ENCODE measurements at regions not wholly inside any gene's neighbourhood (a gene's known extent, or its start where the extent isn't known, plus 50 kb on each side); places are given as distances from the start of the nearest gene placed in this dataset.

GRCh38 chr3:18723206-18723810 lies 298.2 kb upstream of the SATB1 start:
- TF ChIP-seq TAF1 (conservative IDR thresholded peaks at IDR 0.05), result no peak
- TF ChIP-seq, protein P1, sequence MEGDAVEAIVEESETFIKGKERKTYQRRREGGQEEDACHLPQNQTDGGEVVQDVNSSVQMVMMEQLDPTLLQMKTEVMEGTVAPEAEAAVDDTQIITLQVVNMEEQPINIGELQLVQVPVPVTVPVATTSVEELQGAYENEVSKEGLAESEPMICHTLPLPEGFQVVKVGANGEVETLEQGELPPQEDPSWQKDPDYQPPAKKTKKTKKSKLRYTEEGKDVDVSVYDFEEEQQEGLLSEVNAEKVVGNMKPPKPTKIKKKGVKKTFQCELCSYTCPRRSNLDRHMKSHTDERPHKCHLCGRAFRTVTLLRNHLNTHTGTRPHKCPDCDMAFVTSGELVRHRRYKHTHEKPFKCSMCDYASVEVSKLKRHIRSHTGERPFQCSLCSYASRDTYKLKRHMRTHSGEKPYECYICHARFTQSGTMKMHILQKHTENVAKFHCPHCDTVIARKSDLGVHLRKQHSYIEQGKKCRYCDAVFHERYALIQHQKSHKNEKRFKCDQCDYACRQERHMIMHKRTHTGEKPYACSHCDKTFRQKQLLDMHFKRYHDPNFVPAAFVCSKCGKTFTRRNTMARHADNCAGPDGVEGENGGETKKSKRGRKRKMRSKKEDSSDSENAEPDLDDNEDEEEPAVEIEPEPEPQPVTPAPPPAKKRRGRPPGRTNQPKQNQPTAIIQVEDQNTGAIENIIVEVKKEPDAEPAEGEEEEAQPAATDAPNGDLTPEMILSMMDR (IDR thresholded peaks at IDR 0.05; ENCODE audit: low read depth, low read length, missing input control), result no peak
- TF ChIP-seq YY1 (IDR thresholded peaks at IDR 0.05), result no peak
- TF ChIP-seq ZBTB33 (IDR thresholded peaks at IDR 0.05), result no peak

Data from liver (tissue), 3 donors.